ENCODE measurements at regions not wholly inside any gene's neighbourhood (a gene's known extent, or its start where the extent isn't known, plus 50 kb on each side); places are given as distances from the start of the nearest gene placed in this dataset.
"Not testable (repeated sequence)": the region's sequence is repeated elsewhere in the genome, so short reads cannot be mapped to it uniquely, and the experiment has no call there.

GRCh38 chr7:115327326-115327725 is 405.4 kb downstream of the MDFIC start:
- ATAC-seq: no peak
- TF ChIP-seq ZNF70 (CRISPR knock-in tag; IDR thresholded peaks at IDR 0.05) (no peak), BACH2 (CRISPR knock-in tag; IDR thresholded peaks at IDR 0.05; ENCODE audit: borderline replicate concordance) (no peak), ZNF8 (CRISPR knock-in tag; IDR thresholded peaks at IDR 0.05) (no peak), TCF4 (CRISPR knock-in tag; IDR thresholded peaks at IDR 0.05; ENCODE audit: borderline replicate concordance) (no peak), ISL1 (CRISPR knock-in tag; IDR thresholded peaks at IDR 0.05) (no peak), ZFP3 (CRISPR knock-in tag; IDR thresholded peaks at IDR 0.05) (no peak)
- TF ChIP-seq, protein P1, sequence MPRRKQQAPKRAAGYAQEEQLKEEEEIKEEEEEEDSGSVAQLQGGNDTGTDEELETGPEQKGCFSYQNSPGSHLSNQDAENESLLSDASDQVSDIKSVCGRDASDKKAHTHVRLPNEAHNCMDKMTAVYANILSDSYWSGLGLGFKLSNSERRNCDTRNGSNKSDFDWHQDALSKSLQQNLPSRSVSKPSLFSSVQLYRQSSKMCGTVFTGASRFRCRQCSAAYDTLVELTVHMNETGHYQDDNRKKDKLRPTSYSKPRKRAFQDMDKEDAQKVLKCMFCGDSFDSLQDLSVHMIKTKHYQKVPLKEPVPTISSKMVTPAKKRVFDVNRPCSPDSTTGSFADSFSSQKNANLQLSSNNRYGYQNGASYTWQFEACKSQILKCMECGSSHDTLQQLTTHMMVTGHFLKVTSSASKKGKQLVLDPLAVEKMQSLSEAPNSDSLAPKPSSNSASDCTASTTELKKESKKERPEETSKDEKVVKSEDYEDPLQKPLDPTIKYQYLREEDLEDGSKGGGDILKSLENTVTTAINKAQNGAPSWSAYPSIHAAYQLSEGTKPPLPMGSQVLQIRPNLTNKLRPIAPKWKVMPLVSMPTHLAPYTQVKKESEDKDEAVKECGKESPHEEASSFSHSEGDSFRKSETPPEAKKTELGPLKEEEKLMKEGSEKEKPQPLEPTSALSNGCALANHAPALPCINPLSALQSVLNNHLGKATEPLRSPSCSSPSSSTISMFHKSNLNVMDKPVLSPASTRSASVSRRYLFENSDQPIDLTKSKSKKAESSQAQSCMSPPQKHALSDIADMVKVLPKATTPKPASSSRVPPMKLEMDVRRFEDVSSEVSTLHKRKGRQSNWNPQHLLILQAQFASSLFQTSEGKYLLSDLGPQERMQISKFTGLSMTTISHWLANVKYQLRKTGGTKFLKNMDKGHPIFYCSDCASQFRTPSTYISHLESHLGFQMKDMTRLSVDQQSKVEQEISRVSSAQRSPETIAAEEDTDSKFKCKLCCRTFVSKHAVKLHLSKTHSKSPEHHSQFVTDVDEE (CRISPR knock-in tag; IDR thresholded peaks at IDR 0.05): no peak

DNA sequence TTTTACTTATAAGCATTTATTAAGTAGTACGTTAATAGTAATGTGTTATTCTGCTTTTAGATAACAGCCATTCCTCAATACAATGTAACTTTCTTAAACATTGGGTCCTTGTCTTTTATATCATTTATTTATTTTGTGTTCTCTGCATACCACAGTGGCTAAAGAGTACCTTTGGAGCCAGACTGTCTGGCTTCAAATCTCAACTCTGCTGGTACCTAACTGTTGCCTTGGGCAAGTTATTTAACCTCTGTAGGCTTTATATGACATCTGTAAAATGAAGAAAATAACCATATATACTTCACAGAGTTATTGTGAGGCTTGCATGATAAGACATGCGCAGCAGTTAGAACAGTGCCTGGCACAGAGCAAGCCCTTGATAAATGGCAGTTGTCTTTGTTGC is 397.6 kb downstream of the MDFIC start:
- no peak for ATAC-seq
- no peak for TF ChIP-seq ZNF70 (CRISPR knock-in tag; IDR thresholded peaks at IDR 0.05)
- no peak for TF ChIP-seq POU6F1 (CRISPR knock-in tag; IDR thresholded peaks at IDR 0.05; ENCODE audit: borderline replicate concordance, low read depth)
- no peak for TF ChIP-seq TOX (CRISPR knock-in tag; IDR thresholded peaks at IDR 0.05; ENCODE audit: borderline replicate concordance)
- TF ChIP-seq CSRNP3 (CRISPR knock-in tag; IDR thresholded peaks at IDR 0.05): no peak
- no peak for TF ChIP-seq PPARA (CRISPR knock-in tag; IDR thresholded peaks at IDR 0.05; ENCODE audit: borderline replicate concordance)
- TF ChIP-seq CREB5 (CRISPR knock-in tag; IDR thresholded peaks at IDR 0.05; ENCODE audit: low read depth): no peak
- no peak for TF ChIP-seq ARNTL (CRISPR knock-in tag; IDR thresholded peaks at IDR 0.05; ENCODE audit: borderline replicate concordance, low read depth)
- no peak for TF ChIP-seq TCF4 (CRISPR knock-in tag; IDR thresholded peaks at IDR 0.05; ENCODE audit: borderline replicate concordance)
- TF ChIP-seq CSDC2 (CRISPR knock-in tag; IDR thresholded peaks at IDR 0.05): no peak
- TF ChIP-seq, protein P1 (CRISPR knock-in tag; IDR thresholded peaks at IDR 0.05): no peak
- no peak for TF ChIP-seq ZC3H10 (CRISPR knock-in tag; IDR thresholded peaks at IDR 0.05)
- no peak for TF ChIP-seq ZFP30 (CRISPR knock-in tag; IDR thresholded peaks at IDR 0.05)
- no peak for TF ChIP-seq ISL1 (CRISPR knock-in tag; IDR thresholded peaks at IDR 0.05)

DNA sequence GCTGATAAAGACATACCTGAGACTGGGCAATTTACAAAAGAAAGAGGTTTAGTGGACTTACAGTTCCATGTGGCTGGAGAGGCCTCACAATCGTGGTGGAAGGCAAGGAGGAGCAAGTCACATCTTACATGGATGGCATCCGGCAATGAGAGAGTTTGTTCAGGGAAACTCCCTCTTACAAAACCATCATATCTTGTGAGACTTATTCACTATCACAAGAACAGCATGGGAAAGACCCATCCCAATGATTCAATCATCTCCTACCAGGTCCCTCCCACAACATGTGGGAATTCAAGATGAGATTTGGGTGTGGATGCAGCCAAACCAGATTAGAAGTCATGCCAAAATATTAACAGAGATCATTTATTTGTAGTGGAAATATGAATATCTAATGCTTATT is 388.4 kb downstream of the MDFIC start:
- not testable (repeated sequence) for ATAC-seq

DNA sequence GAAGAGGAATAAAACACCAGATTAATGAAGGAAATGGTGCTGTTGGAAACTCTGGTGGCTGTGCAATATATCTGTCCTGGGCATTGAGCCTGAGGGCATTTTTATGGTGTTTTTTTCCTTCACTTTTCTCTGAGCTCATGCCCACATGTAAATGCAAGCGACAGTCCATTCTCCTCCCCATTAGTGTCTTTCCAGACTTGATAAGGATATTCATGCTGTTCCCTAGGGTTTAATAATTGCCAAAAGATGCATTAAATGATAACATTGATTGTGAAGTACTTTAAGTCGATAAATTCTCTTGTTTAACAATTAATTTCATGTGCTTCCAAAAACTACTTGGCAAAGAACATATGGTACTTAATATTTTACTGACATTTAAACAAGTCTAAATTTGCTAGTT is 384.7 kb downstream of the MDFIC start:
- no peak for ATAC-seq
- TF ChIP-seq ZNF565 (CRISPR knock-in tag; conservative IDR thresholded peaks at IDR 0.05; ENCODE audit: low read depth) (no peak), GLIS3 (CRISPR knock-in tag; IDR thresholded peaks at IDR 0.05) (no peak), ESRRG (CRISPR knock-in tag; IDR thresholded peaks at IDR 0.05) (no peak), BACH2 (CRISPR knock-in tag; IDR thresholded peaks at IDR 0.05; ENCODE audit: borderline replicate concordance) (no peak), ZC3H10 (CRISPR knock-in tag; IDR thresholded peaks at IDR 0.05) (no peak), ZFP3 (CRISPR knock-in tag; IDR thresholded peaks at IDR 0.05) (no peak), TCF4 (CRISPR knock-in tag; IDR thresholded peaks at IDR 0.05; ENCODE audit: borderline replicate concordance) (no peak), TOX (CRISPR knock-in tag; IDR thresholded peaks at IDR 0.05; ENCODE audit: borderline replicate concordance) (no peak), RARB (CRISPR knock-in tag; IDR thresholded peaks at IDR 0.05) (no peak), CSDC2 (CRISPR knock-in tag; IDR thresholded peaks at IDR 0.05) (no peak), PPARA (CRISPR knock-in tag; IDR thresholded peaks at IDR 0.05; ENCODE audit: borderline replicate concordance) (no peak), ARNTL (CRISPR knock-in tag; IDR thresholded peaks at IDR 0.05; ENCODE audit: borderline replicate concordance, low read depth) (no peak), CSRNP3 (CRISPR knock-in tag; IDR thresholded peaks at IDR 0.05) (no peak)
- TF ChIP-seq, protein P2, sequence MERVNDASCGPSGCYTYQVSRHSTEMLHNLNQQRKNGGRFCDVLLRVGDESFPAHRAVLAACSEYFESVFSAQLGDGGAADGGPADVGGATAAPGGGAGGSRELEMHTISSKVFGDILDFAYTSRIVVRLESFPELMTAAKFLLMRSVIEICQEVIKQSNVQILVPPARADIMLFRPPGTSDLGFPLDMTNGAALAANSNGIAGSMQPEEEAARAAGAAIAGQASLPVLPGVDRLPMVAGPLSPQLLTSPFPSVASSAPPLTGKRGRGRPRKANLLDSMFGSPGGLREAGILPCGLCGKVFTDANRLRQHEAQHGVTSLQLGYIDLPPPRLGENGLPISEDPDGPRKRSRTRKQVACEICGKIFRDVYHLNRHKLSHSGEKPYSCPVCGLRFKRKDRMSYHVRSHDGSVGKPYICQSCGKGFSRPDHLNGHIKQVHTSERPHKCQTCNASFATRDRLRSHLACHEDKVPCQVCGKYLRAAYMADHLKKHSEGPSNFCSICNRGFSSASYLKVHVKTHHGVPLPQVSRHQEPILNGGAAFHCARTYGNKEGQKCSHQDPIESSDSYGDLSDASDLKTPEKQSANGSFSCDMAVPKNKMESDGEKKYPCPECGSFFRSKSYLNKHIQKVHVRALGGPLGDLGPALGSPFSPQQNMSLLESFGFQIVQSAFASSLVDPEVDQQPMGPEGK (CRISPR knock-in tag; IDR thresholded peaks at IDR 0.05; ENCODE audit: borderline replicate concordance): no peak

Data from SK-N-SH treated with all-trans-retinoic acid at 6 μM for 48 hours (cell line).